Caco-2 (cell line): ENCODE measurements at regions not wholly inside any gene's neighbourhood (a gene's known extent, or its start where the extent isn't known, plus 50 kb on each side); places are given as distances from the start of the nearest gene placed in this dataset.

Experiments used
- BruUV-seq: library from RNA; stranded (reverse); fragments of 400-500 nt; replicated peaks from 2 replicates; lab custom pipeline; 2021; lab: Mats Ljungman, UMichigan
- CTCF ChIA-PET: fragments of 300-600 bp; sonication (Branson Sonifier 250); formaldehyde crosslinking; loops from one replicate; lab custom pipeline; 2022; ENCODE audit warnings: antibody characterized with exemption; lab: Charles Lee
- POLR2A ChIA-PET: fragments of 300-600 bp; sonication (Branson Sonifier 250); formaldehyde crosslinking; loops from one replicate; lab custom pipeline; 2022; ENCODE audit warnings: antibody characterized with exemption; lab: Charles Lee
- DNase-seq, 2 experiments: peaks; one replicate each; pipeline versions ENCODE4 v3.0.0 to v3.0.0-alpha.2; 2020 to 2022
- H3K27me3 ChIP-seq: replicated peaks from 2 replicates; pipeline ENCODE4 v1.6.0; 2011; ENCODE audit warnings: low read length; ENCODE audit not compliant: control insufficient read depth, insufficient read depth
- H3K36me3 ChIP-seq: 2 replicates; pipeline ENCODE4 v1.5.1; 2011; ENCODE audit warnings: low read length; ENCODE audit not compliant: control insufficient read depth, insufficient read depth
- H3K4me1 ChIP-seq: fragments of 250-450 bp; sonication (Bioruptor Pico); 2 replicates; pipeline ENCODE4 v1.5.1; 2020; ENCODE audit warnings: mild to moderate bottlenecking
- H3K4me3 ChIP-seq: 2 replicates; pipeline ENCODE4 v1.5.1; 2011; ENCODE audit warnings: low read depth, mild to moderate bottlenecking, control low read depth, low read length
- H3K9me3 ChIP-seq: fragments of 250-450 bp; sonication (Bioruptor Pico); 2 replicates; pipeline ENCODE4 v1.5.1; 2020; ENCODE audit warnings: mild to moderate bottlenecking, moderate library complexity
- H3K27ac Mint-ChIP-seq: one replicate; pipeline ENCODE4 v1.8.0; 2022; ENCODE audit warnings: mixed read lengths; ENCODE audit not compliant: unreplicated experiment
- H3K27me3 Mint-ChIP-seq: one replicate; pipeline ENCODE4 v1.8.0; 2022; ENCODE audit warnings: mixed read lengths; ENCODE audit not compliant: insufficient read depth, unreplicated experiment
- H3K36me3 Mint-ChIP-seq: one replicate; pipeline ENCODE4 v1.8.0; 2022; ENCODE audit warnings: mild to moderate bottlenecking, mixed read lengths; ENCODE audit not compliant: insufficient read depth, unreplicated experiment
- H3K4me1 Mint-ChIP-seq: one replicate; pipeline ENCODE4 v1.8.0; 2022; ENCODE audit warnings: low read depth, mixed read lengths; ENCODE audit not compliant: unreplicated experiment
- H3K4me3 Mint-ChIP-seq: one replicate; pipeline ENCODE4 v1.8.0; 2022; ENCODE audit warnings: mild to moderate bottlenecking, moderate library complexity, mixed read lengths; ENCODE audit not compliant: unreplicated experiment
- H3K9me3 Mint-ChIP-seq: one replicate; pipeline ENCODE4 v1.8.0; 2022; ENCODE audit warnings: mixed read lengths; ENCODE audit not compliant: unreplicated experiment
- intact Hi-C: fragments of 100-400 bp; cut with micrococcal nuclease; formaldehyde crosslinking; loops from one replicate; pipeline ENCODE4 v1.10.0; 2022; ENCODE audit not compliant: unreplicated experiment
- TF ChIP-seq, protein P1 (sequence below), 2 experiments: fragments of 200-600 bp in 1 of 2; IDR thresholded peaks; 1 replicate in 1 of 2; 2 replicates in 1 of 2; pipeline versions ENCODE4 v1.5.1 to v1.8.0; 2011 to 2022; ENCODE audit warnings: antibody characterized with exemption in 1 of 2, control low read depth in 1 of 2, inconsistent platforms in 1 of 2, low read depth in 1 of 2, low read length in 1 of 2, mild to moderate bottlenecking in 1 of 2, moderate library complexity in 1 of 2; ENCODE audit not compliant: insufficient read depth in 1 of 2, severe bottlenecking in 1 of 2, unreplicated experiment in 1 of 2

DNA sequence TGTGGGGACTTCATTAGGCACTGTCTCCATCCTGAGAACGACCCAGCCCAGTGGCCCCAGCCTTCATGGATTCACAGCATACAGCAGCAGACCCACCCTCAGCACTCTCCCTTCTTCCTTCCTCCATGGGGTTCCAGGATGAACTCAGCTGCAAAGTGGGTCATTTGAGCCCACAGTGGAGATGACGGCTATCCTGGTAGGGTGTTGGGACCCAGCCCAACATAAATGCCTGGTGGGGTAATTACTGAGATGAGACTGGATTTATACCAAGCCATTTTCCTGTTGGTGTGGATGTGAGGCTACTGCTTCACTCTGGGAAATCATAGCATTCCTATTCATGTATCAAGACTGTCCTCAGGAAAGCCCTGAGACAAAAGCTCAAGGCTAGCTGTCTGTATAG is 536.7 kb upstream of the TNP1 start:
- Histone ChIP-seq H3K27me3 (no peaks in the 10 kb centered on the region), H3K4me3 (no peak overlapping the region), H3K4me1 (no peaks in the 10 kb centered on the region), H3K36me3 (no peaks in the 10 kb centered on the region), H3K9me3 (no peaks in the 10 kb centered on the region)
- intact Hi-C loops = no loop called here
- DNase-seq = no peak
- H3K27ac Mint-ChIP-seq = no peak overlapping the region
- H3K9me3 Mint-ChIP-seq = peaks cover 20% of the 10 kb centered on the region
- H3K36me3 Mint-ChIP-seq = no peaks in the 10 kb centered on the region
- POLR2A ChIA-PET = no interaction called here
- CTCF ChIA-PET = no interaction called here
- H3K4me1 Mint-ChIP-seq = no peaks in the 10 kb centered on the region
- peaks cover 3% of the 10 kb centered on the region for H3K27me3 Mint-ChIP-seq
- no peak overlapping the region for H3K4me3 Mint-ChIP-seq
- TF ChIP-seq, protein P1, sequence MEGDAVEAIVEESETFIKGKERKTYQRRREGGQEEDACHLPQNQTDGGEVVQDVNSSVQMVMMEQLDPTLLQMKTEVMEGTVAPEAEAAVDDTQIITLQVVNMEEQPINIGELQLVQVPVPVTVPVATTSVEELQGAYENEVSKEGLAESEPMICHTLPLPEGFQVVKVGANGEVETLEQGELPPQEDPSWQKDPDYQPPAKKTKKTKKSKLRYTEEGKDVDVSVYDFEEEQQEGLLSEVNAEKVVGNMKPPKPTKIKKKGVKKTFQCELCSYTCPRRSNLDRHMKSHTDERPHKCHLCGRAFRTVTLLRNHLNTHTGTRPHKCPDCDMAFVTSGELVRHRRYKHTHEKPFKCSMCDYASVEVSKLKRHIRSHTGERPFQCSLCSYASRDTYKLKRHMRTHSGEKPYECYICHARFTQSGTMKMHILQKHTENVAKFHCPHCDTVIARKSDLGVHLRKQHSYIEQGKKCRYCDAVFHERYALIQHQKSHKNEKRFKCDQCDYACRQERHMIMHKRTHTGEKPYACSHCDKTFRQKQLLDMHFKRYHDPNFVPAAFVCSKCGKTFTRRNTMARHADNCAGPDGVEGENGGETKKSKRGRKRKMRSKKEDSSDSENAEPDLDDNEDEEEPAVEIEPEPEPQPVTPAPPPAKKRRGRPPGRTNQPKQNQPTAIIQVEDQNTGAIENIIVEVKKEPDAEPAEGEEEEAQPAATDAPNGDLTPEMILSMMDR (IDR thresholded peaks at IDR 0.05; ENCODE audit: insufficient read depth in 1 of 2, low read depth in 1 of 2, low read length in 1 of 2, severe bottlenecking in 1 of 2, unreplicated experiment in 1 of 2) = no peak
- BruUV-seq = no TSS peak

DNA sequence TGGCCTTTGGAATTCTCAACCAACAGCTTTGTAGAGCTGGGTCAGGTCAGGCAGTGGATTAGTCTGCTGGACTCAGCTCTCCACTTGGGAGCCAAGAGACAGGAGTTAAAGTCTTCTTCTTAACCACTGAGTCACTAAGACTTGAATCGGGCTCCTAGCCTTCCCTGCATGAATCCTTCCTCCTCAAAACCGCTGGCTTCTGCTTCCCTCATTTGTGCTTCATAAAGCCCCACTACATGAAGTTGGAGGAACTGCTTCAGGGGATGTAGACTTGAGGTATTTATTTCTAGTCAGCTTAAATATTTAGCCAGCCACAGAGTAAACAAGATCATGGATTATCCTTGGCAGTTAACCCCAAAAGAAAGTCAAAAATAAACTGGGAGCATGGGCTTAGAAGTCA is 536.3 kb upstream of the TNP1 start:
- no TSS peak for BruUV-seq

DNA sequence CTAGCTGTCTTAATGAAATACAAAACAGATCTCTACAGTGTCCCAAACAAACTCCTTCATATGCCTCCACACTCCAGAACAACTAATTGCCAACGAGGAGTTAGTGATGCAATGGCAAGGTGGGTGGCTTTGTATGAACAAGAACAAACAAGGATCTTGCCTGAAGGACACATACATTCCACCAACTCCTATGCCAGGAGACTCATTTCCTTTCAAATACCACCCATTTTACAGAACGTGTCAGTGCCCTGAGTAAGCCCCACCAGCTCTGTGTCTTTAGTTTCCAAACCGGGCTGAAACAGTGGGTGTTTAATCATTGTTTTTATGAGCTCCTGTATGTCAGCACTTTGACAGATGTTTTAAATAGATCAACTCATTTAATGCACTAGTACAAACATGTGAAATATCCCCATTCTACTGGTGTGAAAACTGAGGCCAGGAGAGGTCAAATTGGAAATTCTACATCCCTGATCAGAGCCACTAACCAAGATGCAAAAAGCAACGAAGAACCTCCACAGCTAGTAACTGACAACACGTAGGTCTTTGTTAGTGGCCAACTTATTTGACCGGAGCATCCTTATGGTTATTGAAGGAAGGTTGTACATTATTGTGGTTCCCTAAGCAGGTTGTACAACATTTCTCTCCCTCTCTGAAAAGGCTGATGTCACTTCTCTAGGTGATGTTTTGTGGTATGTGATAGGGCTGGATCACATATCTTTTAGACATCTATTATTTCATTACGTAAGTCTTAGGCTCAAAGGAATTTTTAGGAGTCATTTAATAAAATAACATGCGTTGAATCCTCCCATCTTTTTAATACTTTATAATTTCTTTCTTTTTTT is 534.9 kb upstream of the TNP1 start:
- BruUV-seq = no TSS peak
- intact Hi-C loops = no loop called here
- ChIA-PET CTCF (no interaction called here), POLR2A (no interaction called here)
- Mint-ChIP-seq H3K36me3 (no peaks in the 10 kb centered on the region), H3K4me1 (no peaks in the 10 kb centered on the region), H3K27me3 (peaks cover 3% of the 10 kb centered on the region), H3K9me3 (peaks cover 36% of the 10 kb centered on the region), H3K27ac (no peak overlapping the region), H3K4me3 (no peak overlapping the region)
- Histone ChIP-seq H3K4me3 (no peak overlapping the region), H3K4me1 (no peaks in the 10 kb centered on the region), H3K9me3 (peaks cover 14% of the 10 kb centered on the region; the same call in 1 of the 2 replicates), H3K36me3 (no peaks in the 10 kb centered on the region), H3K27me3 (no peaks in the 10 kb centered on the region)
- DNase-seq = no peak
- TF ChIP-seq, protein P1 (IDR thresholded peaks at IDR 0.05; ENCODE audit: insufficient read depth in 1 of 2, low read depth in 1 of 2, low read length in 1 of 2, severe bottlenecking in 1 of 2, unreplicated experiment in 1 of 2) = no peak

More for the DNA sequence above, 536.3 kb upstream of the TNP1 start:
- H3K4me3 Mint-ChIP-seq = no peak overlapping the region
- Histone ChIP-seq H3K27me3 (no peaks in the 10 kb centered on the region), H3K36me3 (no peaks in the 10 kb centered on the region), H3K4me3 (no peak overlapping the region), H3K4me1 (no peaks in the 10 kb centered on the region), H3K9me3 (peaks cover under 1% of the 10 kb centered on the region; the same call in 1 of the 2 replicates)
- TF ChIP-seq, protein P1 (IDR thresholded peaks at IDR 0.05; ENCODE audit: insufficient read depth in 1 of 2, low read depth in 1 of 2, low read length in 1 of 2, severe bottlenecking in 1 of 2, unreplicated experiment in 1 of 2) = no peak
- DNase-seq = no peak
- ChIA-PET CTCF (no interaction called here), POLR2A (no interaction called here)
- intact Hi-C loops = no loop called here
- H3K36me3 Mint-ChIP-seq = no peaks in the 10 kb centered on the region
- H3K9me3 Mint-ChIP-seq = peaks cover 24% of the 10 kb centered on the region
- no peak overlapping the region for H3K27ac Mint-ChIP-seq
- H3K4me1 Mint-ChIP-seq = no peaks in the 10 kb centered on the region
- peaks cover 3% of the 10 kb centered on the region for H3K27me3 Mint-ChIP-seq
